HepG2 (cell line): ENCODE measurements at regions not wholly inside any gene's neighbourhood (a gene's known extent, or its start where the extent isn't known, plus 50 kb on each side); places are given as distances from the start of the nearest gene placed in this dataset.

ENCODE experiments used
- GABPA ChIP-seq, 2 experiments: IDR thresholded peaks; 2 replicates each; pipeline ENCODE4 v1.6.1; 2011 to 2016; ENCODE audit warnings: low read depth in 2 of 2, low read length in 1 of 2, missing biosample characterization in 1 of 2, missing genetic modification characterization in 1 of 2
- SMAD9 ChIP-seq: sonication (generic); formaldehyde crosslinking; IDR thresholded peaks from 2 replicates; pipeline ENCODE4 v1.5.1; 2020; ENCODE audit warnings: mild to moderate bottlenecking, missing genetic modification reagents

DNA sequence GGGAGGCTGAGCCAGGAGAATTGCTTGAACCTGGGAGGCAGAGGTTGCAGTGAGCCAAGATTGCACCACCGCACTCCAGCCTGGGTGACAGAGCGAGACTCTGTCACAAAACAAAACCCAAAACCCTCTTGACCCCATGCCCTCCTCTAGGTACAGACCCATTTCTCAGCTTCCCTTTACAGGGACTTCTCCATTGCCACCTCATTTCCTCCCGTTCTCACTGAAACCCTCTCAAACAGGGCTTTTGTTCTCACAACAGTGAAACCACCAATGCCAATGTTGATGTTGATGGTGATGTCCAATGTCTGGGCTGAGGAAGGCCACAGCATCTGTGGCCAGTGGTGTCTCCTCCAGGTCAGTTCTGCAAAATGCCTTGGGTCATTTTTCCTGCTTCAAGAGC lies 69.0 kb upstream of the ZCCHC2 start:
- TF ChIP-seq SMAD9 (no peak), GABPA (IDR thresholded peaks at IDR 0.05; ENCODE audit: low read depth, low read length) (no peak), GABPA (CRISPR knock-in tag; IDR thresholded peaks at IDR 0.05; ENCODE audit: low read depth) (no peak)
